ENCODE measurements at regions not wholly inside any gene's neighbourhood (a gene's known extent, or its start where the extent isn't known, plus 50 kb on each side); places are given as distances from the start of the nearest gene placed in this dataset.

DNA sequence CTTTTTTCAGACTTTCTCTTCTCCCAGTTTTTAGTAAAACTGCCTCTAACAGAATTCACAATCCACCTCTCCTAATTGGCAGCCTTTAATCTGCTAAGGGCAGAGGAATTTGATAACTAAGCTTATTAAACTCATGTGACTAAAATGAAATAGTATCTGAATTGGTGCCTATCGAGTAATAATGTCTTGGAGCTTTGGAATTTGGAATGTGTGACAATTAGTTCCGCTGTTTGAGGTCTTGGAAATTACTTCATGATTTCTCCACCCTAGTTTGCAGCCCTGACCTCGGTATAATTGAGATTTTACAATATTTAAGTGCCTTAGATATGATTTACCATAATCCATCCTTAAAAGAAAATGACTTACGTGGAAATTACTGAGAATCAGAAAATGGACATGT is 190.4 kb upstream of the NEBL start:
- H3K4me2 ChIP-seq (ENCODE audit: control insufficient read depth, extremely low read depth, insufficient read depth, low read depth, low read length) = no peak overlapping the region
- H3K9me3 ChIP-seq (ENCODE audit: control insufficient read depth, low read depth, low read length) = no peaks in the 10 kb centered on the region
- no peaks in the 10 kb centered on the region for H3K27me3 ChIP-seq (ENCODE audit: control insufficient read depth, extremely low read depth, insufficient read depth, low read length)
- H3K9ac ChIP-seq (ENCODE audit: control insufficient read depth, extremely low read depth, insufficient read depth, low read length) = no peak overlapping the region
- H2AFZ ChIP-seq (ENCODE audit: control insufficient read depth, low read length) = no peak overlapping the region
- no peak overlapping the region for H3K4me3 ChIP-seq (ENCODE audit: control insufficient read depth in 2 of 3, extremely low read depth in 1 of 3, insufficient read depth in 2 of 3, low read depth in 1 of 3, low read length in 3 of 3)
- H4K20me1 ChIP-seq (ENCODE audit: control insufficient read depth, extremely low read depth, insufficient read depth, low read length) = no peaks in the 10 kb centered on the region
- DNase-seq (ENCODE audit: low read depth, low spot score) (no peak), FAIRE-seq (no peak)
- no peaks in the 10 kb centered on the region for H3K36me3 ChIP-seq (ENCODE audit: control insufficient read depth in 2 of 2, extremely low read depth in 1 of 2, insufficient read depth in 2 of 2, low read length in 2 of 2)
- TF ChIP-seq, protein P1, sequence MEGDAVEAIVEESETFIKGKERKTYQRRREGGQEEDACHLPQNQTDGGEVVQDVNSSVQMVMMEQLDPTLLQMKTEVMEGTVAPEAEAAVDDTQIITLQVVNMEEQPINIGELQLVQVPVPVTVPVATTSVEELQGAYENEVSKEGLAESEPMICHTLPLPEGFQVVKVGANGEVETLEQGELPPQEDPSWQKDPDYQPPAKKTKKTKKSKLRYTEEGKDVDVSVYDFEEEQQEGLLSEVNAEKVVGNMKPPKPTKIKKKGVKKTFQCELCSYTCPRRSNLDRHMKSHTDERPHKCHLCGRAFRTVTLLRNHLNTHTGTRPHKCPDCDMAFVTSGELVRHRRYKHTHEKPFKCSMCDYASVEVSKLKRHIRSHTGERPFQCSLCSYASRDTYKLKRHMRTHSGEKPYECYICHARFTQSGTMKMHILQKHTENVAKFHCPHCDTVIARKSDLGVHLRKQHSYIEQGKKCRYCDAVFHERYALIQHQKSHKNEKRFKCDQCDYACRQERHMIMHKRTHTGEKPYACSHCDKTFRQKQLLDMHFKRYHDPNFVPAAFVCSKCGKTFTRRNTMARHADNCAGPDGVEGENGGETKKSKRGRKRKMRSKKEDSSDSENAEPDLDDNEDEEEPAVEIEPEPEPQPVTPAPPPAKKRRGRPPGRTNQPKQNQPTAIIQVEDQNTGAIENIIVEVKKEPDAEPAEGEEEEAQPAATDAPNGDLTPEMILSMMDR (optimal IDR thresholded peaks at IDR 0.05 in 1 of 3, IDR thresholded peaks at IDR 0.05 in 1 of 3, conservative IDR thresholded peaks at IDR 0.05 in 1 of 3; ENCODE audit: extremely low read depth in 1 of 3, insufficient read depth in 2 of 3, low read length in 3 of 3) = no peak
- TF ChIP-seq EZH2 (IDR thresholded peaks at IDR 0.05; ENCODE audit: low read length) = no peak
- dilution Hi-C loops (cut with MboI; ENCODE audit: extremely low pct_ligation_motif_present, low sequenced_read_pairs) = no loop called here
- no peaks in the 10 kb centered on the region for H3K9me1 ChIP-seq (ENCODE audit: control insufficient read depth, extremely low read depth, insufficient read depth, low read length)
- H3K27ac ChIP-seq (ENCODE audit: control insufficient read depth, insufficient read depth, low read length) = no peak overlapping the region
- no peaks in the 10 kb centered on the region for H3K4me1 ChIP-seq (ENCODE audit: control insufficient read depth, extremely low read depth, insufficient read depth, low read length)
- no peaks in the 10 kb centered on the region for H3K79me2 ChIP-seq (ENCODE audit: control insufficient read depth, insufficient read depth, low read length)

- Histone ChIP-seq H3K4me2 (ENCODE audit: control insufficient read depth, extremely low read depth, insufficient read depth, low read depth, low read length) (no peak overlapping the region), H3K36me3 (ENCODE audit: control insufficient read depth in 2 of 2, extremely low read depth in 1 of 2, insufficient read depth in 2 of 2, low read length in 2 of 2) (no peaks in the 10 kb centered on the region), H2AFZ (ENCODE audit: control insufficient read depth, low read length) (no peak overlapping the region), H3K9ac (ENCODE audit: control insufficient read depth, extremely low read depth, insufficient read depth, low read length) (no peak overlapping the region), H3K27ac (ENCODE audit: control insufficient read depth, insufficient read depth, low read length) (no peak overlapping the region), H4K20me1 (ENCODE audit: control insufficient read depth, extremely low read depth, insufficient read depth, low read length) (no peaks in the 10 kb centered on the region), H3K9me3 (ENCODE audit: control insufficient read depth, low read depth, low read length) (no peaks in the 10 kb centered on the region), H3K4me3 (ENCODE audit: control insufficient read depth in 2 of 3, extremely low read depth in 1 of 3, insufficient read depth in 2 of 3, low read depth in 1 of 3, low read length in 3 of 3) (no peak overlapping the region), H3K4me1 (ENCODE audit: control insufficient read depth, extremely low read depth, insufficient read depth, low read length) (peaks cover 2% of the 10 kb centered on the region), H3K27me3 (ENCODE audit: control insufficient read depth, extremely low read depth, insufficient read depth, low read length) (no peaks in the 10 kb centered on the region), H3K79me2 (ENCODE audit: control insufficient read depth, insufficient read depth, low read length) (no peaks in the 10 kb centered on the region), H3K9me1 (ENCODE audit: control insufficient read depth, extremely low read depth, insufficient read depth, low read length) (no peaks in the 10 kb centered on the region)
- TF ChIP-seq, protein P1 (optimal IDR thresholded peaks at IDR 0.05 in 1 of 3, IDR thresholded peaks at IDR 0.05 in 1 of 3, conservative IDR thresholded peaks at IDR 0.05 in 1 of 3; ENCODE audit: extremely low read depth in 1 of 3, insufficient read depth in 2 of 3, low read length in 3 of 3) = no peak
- TF ChIP-seq EZH2 (IDR thresholded peaks at IDR 0.05; ENCODE audit: low read length) = no peak
- no peak for DNase-seq (ENCODE audit: low read depth, low spot score)
- no peak for FAIRE-seq
- dilution Hi-C loops (cut with MboI; ENCODE audit: extremely low pct_ligation_motif_present, low sequenced_read_pairs) = no loop called here
Observed at GRCh38 chr10:21084700-21085099, 187.6 kb upstream of the NEBL start.

All from keratinocyte (primary cell).